HUDEP-2 (cell line): ENCODE measurements at regions not wholly inside any gene's neighbourhood (a gene's known extent, or its start where the extent isn't known, plus 50 kb on each side); places are given as distances from the start of the nearest gene placed in this dataset.

Experiments used
- DNase-seq, 76 experiments: peaks; one replicate each; lab custom pipeline; 2025; ENCODE audit not compliant: unreplicated experiment in 76 of 76; lab: John Stamatoyannopoulos, UW

- no peak for DNase-seq
Observed at GRCh38 chrX:57204306-57204705, 67.1 kb upstream of the SPIN2A start.

- DNase-seq = no peak
Observed at GRCh38 chrX:57211906-57212305, 74.6 kb upstream of the FAAH2 start.

GRCh38 chrX:57227691-57228090, 58.8 kb upstream of the FAAH2 start:
- peak in 1 of 76 experiments; percentile 0 for DNase-seq

DNA sequence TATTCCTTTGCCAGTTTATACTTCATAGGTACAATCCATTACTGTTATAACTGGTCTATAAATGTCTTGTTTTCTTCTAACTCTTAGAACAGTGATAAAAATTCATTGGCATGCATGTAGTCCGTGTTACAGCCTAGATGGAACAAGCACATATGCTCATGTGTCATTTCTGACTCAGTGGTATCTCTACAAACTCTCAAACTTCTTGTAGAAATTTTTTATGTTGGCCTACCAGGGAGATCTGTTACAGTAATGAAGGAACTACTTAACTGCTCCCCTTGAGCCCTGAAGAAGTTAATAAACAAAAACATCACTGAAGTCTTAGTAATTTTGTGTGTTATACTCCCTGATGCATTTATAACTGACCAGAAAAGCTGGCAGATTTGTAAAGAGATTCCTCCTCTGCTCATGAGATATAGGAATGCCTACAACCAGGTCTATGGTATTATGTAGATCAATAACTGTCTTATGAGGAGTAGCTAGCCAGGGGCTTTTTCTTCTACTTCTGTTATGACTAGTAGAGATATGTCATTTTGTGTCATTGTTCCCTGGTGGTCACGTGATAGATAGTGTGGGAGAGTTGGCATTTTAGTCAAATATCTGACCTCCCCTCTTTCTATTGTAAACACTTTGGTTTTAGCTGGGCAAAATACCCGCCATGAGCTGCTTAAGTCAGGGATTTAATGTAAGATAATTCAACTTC, 53.7 kb upstream of the FAAH2 start:
- no peak for DNase-seq
